Mucosa of rectum (tissue), 2 donors: ENCODE measurements at regions not wholly inside any gene's neighbourhood (a gene's known extent, or its start where the extent isn't known, plus 50 kb on each side); places are given as distances from the start of the nearest gene placed in this dataset.
"Not testable (repeated sequence)": the region's sequence is repeated elsewhere in the genome, so short reads cannot be mapped to it uniquely, and the experiment has no call there.

Experiments used
- H3K27ac ChIP-seq, 2 donors: one replicate each; pipeline ENCODE4 v1.7.0; 2013; ENCODE audit warnings: inconsistent platforms in 2 of 2, low read depth in 2 of 2, low read length in 2 of 2
- H3K27me3 ChIP-seq, 2 donors: one replicate each; pipeline ENCODE4 v1.7.0; 2013; ENCODE audit warnings: low read length in 2 of 2; ENCODE audit not compliant: control insufficient read depth in 2 of 2, insufficient read depth in 2 of 2
- H3K36me3 ChIP-seq, 2 donors: one replicate each; pipeline ENCODE4 v1.7.0; 2013; ENCODE audit warnings: low read length in 2 of 2; ENCODE audit not compliant: control insufficient read depth in 2 of 2, insufficient read depth in 2 of 2
- H3K4me1 ChIP-seq, 2 donors: one replicate each; pipeline ENCODE4 v1.7.0; 2013; ENCODE audit warnings: low read length in 2 of 2, mild to moderate bottlenecking in 1 of 2; ENCODE audit not compliant: control insufficient read depth in 2 of 2, insufficient read depth in 2 of 2
- H3K4me3 ChIP-seq, 2 donors: one replicate each; pipeline ENCODE4 v1.7.0; 2013; ENCODE audit warnings: low read length in 2 of 2
- H3K9ac ChIP-seq, 2 donors: one replicate each; pipeline ENCODE4 v1.7.0; 2013; ENCODE audit warnings: low read length in 2 of 2, low read depth in 1 of 2, mild to moderate bottlenecking in 1 of 2
- H3K9me3 ChIP-seq, 2 donors: one replicate each; pipeline ENCODE4 v1.7.0; 2013; ENCODE audit warnings: low read length in 2 of 2; ENCODE audit not compliant: control insufficient read depth in 2 of 2
- donor health status: healthy.
- donor health status: Normal muscosa, but diverticular disease.

DNA sequence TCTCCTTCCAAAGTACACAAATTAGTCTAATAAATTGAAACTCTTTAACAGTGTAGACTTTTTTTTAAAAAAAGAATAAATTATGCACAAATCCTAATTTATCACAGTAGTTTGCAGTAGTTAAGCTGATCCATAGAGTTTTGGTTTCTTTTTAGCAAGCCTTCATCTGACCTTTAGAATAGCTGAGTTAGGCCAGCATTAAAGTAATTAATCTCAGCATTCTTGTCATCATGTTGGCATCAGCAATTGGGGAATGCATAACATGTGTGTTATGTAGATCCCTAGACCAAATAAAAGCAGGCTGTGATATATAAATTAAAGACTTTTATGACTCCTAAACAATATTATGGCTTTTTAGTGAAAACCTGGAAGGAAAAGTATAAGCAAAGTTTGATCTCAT is 426.5 kb upstream of the PABPC4L start:
- Histone ChIP-seq H3K9ac (no peak overlapping the region), H3K27ac (peak overlapping the region in 1 of 2 donors; percentile 45), H3K4me1 (peaks cover 0 to 9% of the 10 kb centered on the region in 2 donors), H3K9me3 (no peaks in the 10 kb centered on the region), H3K36me3 (no peaks in the 10 kb centered on the region), H3K4me3 (no peak overlapping the region), H3K27me3 (no peaks in the 10 kb centered on the region)

DNA sequence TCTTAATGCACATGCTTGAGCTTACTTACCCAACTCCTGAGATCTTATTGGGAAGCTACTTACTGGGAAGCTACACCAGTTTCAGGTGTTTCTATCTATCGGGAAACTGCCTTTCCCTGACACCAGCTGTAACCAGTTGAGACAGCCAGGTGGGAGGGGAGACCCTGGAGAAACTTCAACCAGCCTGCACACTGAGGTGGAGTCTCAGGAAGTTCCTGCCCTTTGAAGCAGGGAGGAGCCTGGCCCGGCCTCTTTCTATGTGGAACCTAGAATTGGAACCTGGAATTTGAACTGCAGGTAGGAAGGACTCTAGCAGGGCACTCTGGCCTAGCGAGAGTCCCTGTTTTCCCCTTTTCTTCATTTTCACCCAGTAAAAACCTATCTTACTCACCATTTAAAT is 425.8 kb upstream of the PABPC4L start:
- Histone ChIP-seq H3K4me1 (peaks cover 0 to 9% of the 10 kb centered on the region in 2 donors), H3K4me3 (no peak overlapping the region), H3K9me3 (no peaks in the 10 kb centered on the region), H3K9ac (no peak overlapping the region), H3K27ac (peak overlapping the region; percentile 28 to 45), H3K27me3 (no peaks in the 10 kb centered on the region), H3K36me3 (no peaks in the 10 kb centered on the region)

DNA sequence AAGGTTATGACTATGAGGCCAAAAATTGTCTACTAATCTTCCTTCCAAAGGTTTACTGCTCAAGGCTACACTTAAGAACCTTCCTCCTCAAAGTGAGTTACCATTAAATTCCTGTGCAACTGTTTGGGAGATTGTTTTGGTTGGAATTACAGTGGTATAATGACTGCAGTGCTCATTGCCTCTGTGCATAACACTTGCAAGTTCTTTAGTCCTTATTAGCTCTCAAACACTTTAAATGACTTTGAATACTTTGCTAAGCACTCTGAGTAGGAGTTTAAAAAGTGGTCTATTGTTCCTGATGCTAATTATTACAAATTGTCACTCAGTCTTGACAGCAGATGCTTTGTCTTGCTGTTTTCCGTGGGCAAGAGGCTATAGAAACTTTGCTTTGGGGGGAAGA is 422.8 kb upstream of the PABPC4L start:
- H3K4me3 ChIP-seq, result no peak overlapping the region
- peaks cover 0 to 15% of the 10 kb centered on the region in 2 donors for H3K4me1 ChIP-seq
- H3K27ac ChIP-seq, result no peak overlapping the region
- H3K36me3 ChIP-seq, result no peaks in the 10 kb centered on the region
- H3K9me3 ChIP-seq, result no peaks in the 10 kb centered on the region
- H3K27me3 ChIP-seq, result no peaks in the 10 kb centered on the region
- no peak overlapping the region for H3K9ac ChIP-seq

DNA sequence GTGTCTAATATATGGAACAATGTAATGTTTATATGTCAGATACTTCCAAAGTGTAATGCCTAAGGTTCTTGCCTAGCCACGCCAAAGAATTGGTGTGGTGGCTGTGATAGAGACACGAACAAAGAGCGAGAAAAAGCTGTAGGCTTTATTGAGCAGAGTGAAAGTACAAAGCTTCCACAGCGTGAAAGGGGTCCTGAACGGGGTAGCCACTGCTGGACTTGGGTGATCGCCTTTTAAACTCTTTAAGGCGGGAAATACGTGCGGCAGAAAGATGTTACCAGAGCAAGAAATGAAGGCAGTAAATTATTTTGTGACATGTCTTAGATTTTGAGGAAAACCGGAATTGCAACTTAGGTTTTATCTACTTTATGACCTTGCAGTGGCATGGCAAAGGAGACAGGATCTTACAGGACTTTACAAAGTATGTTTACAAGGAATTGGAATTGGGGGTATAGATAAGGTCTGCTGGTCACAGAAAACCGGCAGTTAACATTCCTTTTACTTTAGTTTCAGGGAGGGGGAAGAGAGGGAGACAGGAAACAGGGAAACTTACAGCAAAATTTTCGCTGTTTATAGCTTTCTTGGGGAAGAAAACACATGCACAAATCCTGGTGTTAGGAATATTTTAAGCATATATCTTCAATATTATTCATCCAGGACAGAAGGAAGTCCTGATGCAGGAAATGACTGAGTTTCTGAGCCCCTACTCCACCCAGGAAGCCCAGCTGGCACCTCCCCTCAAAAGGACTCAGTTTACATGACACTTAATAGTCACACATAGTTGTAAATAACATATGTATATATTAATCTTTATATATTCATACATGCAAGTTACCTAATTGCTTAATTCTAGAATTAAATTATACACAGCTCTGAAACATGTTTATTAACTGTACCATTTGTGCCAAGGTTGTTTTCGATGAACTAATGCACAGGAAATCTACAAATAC is 421.3 kb upstream of the PABPC4L start:
- Histone ChIP-seq H3K27ac (peak overlapping the region; percentile 32 to 45), H3K4me3 (peak overlapping the region in 1 of 2 donors; percentile 20), H3K9ac (peak overlapping the region in 1 of 2 donors; percentile 6), H3K4me1 (peaks cover 0 to 13% of the 10 kb centered on the region in 2 donors)
- not testable (repeated sequence) for H3K27me3 ChIP-seq, H3K9me3 ChIP-seq, H3K36me3 ChIP-seq

DNA sequence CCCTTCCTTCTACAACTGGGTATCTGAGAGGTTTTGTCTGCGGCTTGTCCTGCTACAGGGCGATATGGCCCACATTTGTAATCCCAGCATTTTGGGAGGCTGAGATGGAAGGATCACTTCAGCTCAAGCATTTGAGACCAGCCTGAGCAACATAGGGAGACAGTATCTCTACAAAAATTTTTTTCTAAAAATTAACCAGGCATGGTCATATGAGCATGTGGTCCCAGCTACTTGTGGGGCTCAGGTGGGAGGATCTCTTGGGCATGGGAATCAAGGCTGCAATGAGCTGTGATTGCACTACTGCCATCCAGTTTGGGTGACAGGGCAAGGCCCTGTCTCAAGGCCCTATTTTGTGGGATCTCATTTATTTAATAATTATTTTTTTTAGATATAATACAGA is 420.6 kb upstream of the PABPC4L start:
- Histone ChIP-seq H3K27me3 (no peaks in the 10 kb centered on the region), H3K9ac (no peak overlapping the region), H3K9me3 (no peaks in the 10 kb centered on the region), H3K4me1 (peaks cover 0 to 6% of the 10 kb centered on the region in 2 donors), H3K27ac (peak overlapping the region; percentile 23 to 37), H3K4me3 (no peak overlapping the region), H3K36me3 (no peaks in the 10 kb centered on the region)

DNA sequence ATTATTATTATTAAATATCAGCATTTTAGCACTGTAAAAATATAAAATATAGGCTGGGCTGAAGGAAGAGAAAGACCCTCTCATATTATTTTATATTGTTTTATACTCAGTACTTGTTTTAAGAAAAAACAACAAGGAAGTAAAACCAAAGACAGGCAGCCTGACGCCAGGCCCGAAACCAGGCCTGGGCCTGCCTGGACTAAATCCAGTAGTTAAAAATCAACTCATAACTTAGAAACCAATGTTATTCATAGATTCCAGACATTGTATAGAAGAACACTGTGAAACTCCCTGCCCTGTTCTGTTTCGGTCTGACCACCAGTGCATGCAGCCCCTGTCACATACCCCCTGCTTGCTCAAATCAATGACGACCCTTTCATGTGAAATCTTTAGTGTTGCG is 420.1 kb upstream of the PABPC4L start:
- H3K4me3 ChIP-seq, H3K27me3 ChIP-seq, H3K9me3 ChIP-seq, H3K9ac ChIP-seq, H3K36me3 ChIP-seq, H3K4me1 ChIP-seq: not testable (repeated sequence)
- H3K27ac ChIP-seq, result peak overlapping the region; percentile 23 to 37

DNA sequence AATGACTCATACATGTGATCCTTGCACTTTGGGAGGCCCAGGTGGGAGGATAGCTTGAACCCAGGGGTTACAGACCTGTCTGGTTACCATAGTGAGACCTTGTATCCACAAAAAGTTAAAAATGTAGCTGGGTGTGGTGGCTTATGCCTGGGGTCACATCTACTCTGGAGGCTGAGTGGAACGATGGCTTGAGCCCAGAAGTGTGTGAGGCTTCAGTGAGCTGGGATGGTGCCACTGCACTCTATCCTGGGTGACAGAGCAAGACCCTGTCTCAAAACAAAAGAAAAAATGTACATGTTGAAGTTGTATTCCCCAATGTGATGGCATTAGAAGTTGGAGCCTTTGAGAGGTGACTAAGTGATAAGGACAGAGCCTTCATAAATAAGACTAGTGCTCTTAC is 409.4 kb upstream of the PABPC4L start:
- Histone ChIP-seq H3K27me3 (no peaks in the 10 kb centered on the region), H3K9me3 (no peaks in the 10 kb centered on the region), H3K36me3 (no peaks in the 10 kb centered on the region), H3K4me3 (no peak overlapping the region), H3K9ac (no peak overlapping the region), H3K27ac (no peak overlapping the region), H3K4me1 (no peaks in the 10 kb centered on the region)

DNA sequence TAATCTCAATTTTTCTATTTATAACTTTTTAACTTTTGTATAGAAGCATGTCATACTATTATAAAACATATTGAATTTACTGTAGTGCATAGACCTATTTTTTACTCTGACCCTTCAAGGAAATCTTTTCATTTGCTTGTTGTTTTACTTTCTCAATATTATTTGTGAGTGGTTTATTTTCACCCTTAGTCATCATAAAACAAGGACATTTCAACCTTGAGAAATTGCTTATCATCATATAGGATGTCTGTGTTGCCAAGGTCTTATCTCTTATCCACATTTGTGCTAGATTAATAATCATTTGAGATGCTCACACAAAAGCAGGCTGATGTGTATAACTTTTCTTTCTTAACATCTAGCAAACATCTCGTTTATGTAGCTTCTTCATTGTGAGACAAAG is 408.6 kb upstream of the PABPC4L start:
- no peaks in the 10 kb centered on the region for H3K4me1 ChIP-seq
- H3K9me3 ChIP-seq, result no peaks in the 10 kb centered on the region
- H3K27me3 ChIP-seq, result no peaks in the 10 kb centered on the region
- no peak overlapping the region for H3K27ac ChIP-seq
- H3K4me3 ChIP-seq, result no peak overlapping the region
- no peaks in the 10 kb centered on the region for H3K36me3 ChIP-seq
- H3K9ac ChIP-seq, result no peak overlapping the region

DNA sequence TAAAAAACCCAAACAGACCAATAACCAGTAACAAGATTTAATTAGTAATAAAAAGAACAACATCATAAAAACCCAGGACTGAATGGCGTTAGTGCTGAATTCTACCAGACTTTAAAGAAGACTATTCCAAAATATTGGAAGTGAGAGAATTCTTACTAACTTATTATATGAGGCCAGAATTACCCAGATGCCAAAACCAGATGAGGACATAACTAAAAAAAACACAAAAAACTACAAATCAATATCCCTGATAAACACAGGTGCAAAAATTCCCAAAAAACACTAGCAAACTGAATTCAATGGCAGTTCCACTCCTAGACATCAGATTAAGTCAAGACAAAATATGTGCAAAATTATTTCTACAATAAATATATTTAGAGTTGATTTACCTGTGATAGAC is 400.1 kb upstream of the PABPC4L start:
- H3K4me3 ChIP-seq, result no peak overlapping the region
- H3K27me3 ChIP-seq, result no peaks in the 10 kb centered on the region
- no peak overlapping the region for H3K9ac ChIP-seq
- no peaks in the 10 kb centered on the region for H3K36me3 ChIP-seq
- no peaks in the 10 kb centered on the region for H3K9me3 ChIP-seq
- H3K27ac ChIP-seq, result no peak overlapping the region
- H3K4me1 ChIP-seq, result no peaks in the 10 kb centered on the region

DNA sequence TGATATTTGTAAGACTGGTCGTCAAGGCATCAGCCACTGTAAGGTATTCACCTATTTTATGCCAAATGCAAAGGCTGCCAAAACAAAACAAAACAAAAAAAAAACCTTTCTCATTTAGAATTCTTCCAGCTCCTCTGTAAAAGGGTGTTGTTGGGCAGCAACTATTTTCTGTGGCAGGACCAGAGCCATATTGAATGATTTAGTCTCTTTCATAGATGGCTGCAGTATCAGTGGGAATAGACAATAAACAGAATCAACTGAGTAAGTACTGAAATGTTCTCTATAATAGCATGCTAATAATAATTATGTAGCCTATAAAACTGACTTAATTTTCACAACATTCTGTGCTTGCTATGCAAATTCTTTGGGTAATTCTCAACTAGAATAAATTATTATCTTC is 389.7 kb upstream of the PABPC4L start:
- Histone ChIP-seq H3K36me3 (no peaks in the 10 kb centered on the region), H3K27ac (no peak overlapping the region), H3K9ac (no peak overlapping the region)

More for the DNA sequence above, 389.7 kb upstream of the PABPC4L start:
- no peak overlapping the region for H3K4me3 ChIP-seq
- no peaks in the 10 kb centered on the region for H3K27me3 ChIP-seq
- H3K4me1 ChIP-seq, result no peaks in the 10 kb centered on the region
- no peaks in the 10 kb centered on the region for H3K9me3 ChIP-seq
